HepG2 (cell line): ENCODE measurements at regions not wholly inside any gene's neighbourhood (a gene's known extent, or its start where the extent isn't known, plus 50 kb on each side); places are given as distances from the start of the nearest gene placed in this dataset.

Experiments used
- ATAC-seq: fragments of 200-7000 bp; cut with Tn5 transposase; 3 replicates; pipeline ENCODE4 v1.9.1; 2020; ENCODE audit warnings: mild to moderate bottlenecking, moderate library complexity
- BruUV-seq: library from RNA; stranded (reverse); fragments of 400-500 nt; replicated peaks from 2 replicates; lab custom pipeline; 2021; lab: Mats Ljungman, UMichigan
- CTCF ChIA-PET: fragments of 300-600 bp; formaldehyde crosslinking; extraction: SDS; loops from one replicate; lab custom pipeline; 2021; ENCODE audit warnings: low total read pairs, inconsistent platforms, low intra/inter-chr PET ratio; lab: Yijun Ruan, JAX
- POLR2A ChIA-PET: fragments of 350-600 bp; sonication (Branson Sonifier 250); formaldehyde crosslinking; loops from one replicate; lab custom pipeline; 2020; ENCODE audit warnings: antibody characterized with exemption, inconsistent platforms; lab: Yijun Ruan, JAX
- DNase-seq: peaks from one replicate; pipeline ENCODE4 v3.0.0-alpha.2; 2015; ENCODE audit warnings: low spot score
- FAIRE-seq: peaks from 3 replicates; lab custom pipeline; 2011; peaks lifted over from hg19 to GRCh38; lab: Jason Lieb, UNC
- H2AFZ ChIP-seq: one replicate; pipeline ENCODE4 v1.6.1; 2011; ENCODE audit warnings: low read length, inconsistent platforms
- H3K27ac ChIP-seq: fragments of 300-600 bp; 3 replicates; pipeline ENCODE4 v1.8.0; 2011; ENCODE audit warnings: mixed run types, mild to moderate bottlenecking, mixed read lengths, low read length, inconsistent platforms; ENCODE audit not compliant: insufficient read depth; ENCODE audit errors: extremely low read length
- H3K27me3 ChIP-seq, 2 experiments: fragments of 200-600 bp in 1 of 2; 2 replicates in 1 of 2; 3 replicates in 1 of 2; pipeline versions ENCODE4 v1.6.0 to v1.8.0; 2011; ENCODE audit warnings: low read length in 2 of 2, mild to moderate bottlenecking in 2 of 2, moderate library complexity in 2 of 2, inconsistent platforms in 1 of 2; ENCODE audit not compliant: insufficient read depth in 2 of 2, control insufficient read depth in 1 of 2
- H3K36me3 ChIP-seq, 2 experiments: fragments of 200-600 bp in 1 of 2; replicated peaks in 1 of 2; 2 replicates in 1 of 2; 3 replicates in 1 of 2; pipeline versions ENCODE4 v1.5.1 to v1.8.0; 2011; ENCODE audit warnings: low read length in 2 of 2, inconsistent platforms in 1 of 2; ENCODE audit not compliant: insufficient read depth in 2 of 2, control insufficient read depth in 1 of 2
- H3K4me1 ChIP-seq: 2 replicates; pipeline ENCODE4 v1.5.1; 2012; ENCODE audit warnings: low read length, inconsistent platforms; ENCODE audit not compliant: insufficient read depth
- H3K4me2 ChIP-seq: 2 replicates; pipeline ENCODE4 v1.6.0; 2011; ENCODE audit warnings: low read depth, low read length, inconsistent platforms
- H3K4me3 ChIP-seq, 3 experiments: fragments of 200-600 bp in 1 of 3; sonication (generic), shearing (Covaris generic) in 1 of 3; replicated peaks in 1 of 3; 2 replicates each; pipeline ENCODE4 v1.5.1; 2011 to 2016; ENCODE audit warnings: low read length in 3 of 3, inconsistent platforms in 2 of 3, low read depth in 2 of 3, mild to moderate bottlenecking in 2 of 3, control low read depth in 1 of 3, mixed read lengths in 1 of 3; ENCODE audit not compliant: insufficient read depth in 1 of 3
- H3K79me2 ChIP-seq: one replicate; pipeline ENCODE4 v1.6.1; 2011; ENCODE audit warnings: low read length, inconsistent platforms; ENCODE audit not compliant: insufficient read depth
- H3K9ac ChIP-seq: 2 replicates; pipeline ENCODE4 v1.6.0; 2011; ENCODE audit warnings: mild to moderate bottlenecking, low read depth, low read length, inconsistent platforms; ENCODE audit not compliant: insufficient read depth
- H3K9me3 ChIP-seq: 2 replicates; pipeline ENCODE4 v1.5.1; 2012; ENCODE audit warnings: mild to moderate bottlenecking, low read length
- H4K20me1 ChIP-seq: 2 replicates; pipeline ENCODE4 v1.6.0; 2011; ENCODE audit warnings: inconsistent platforms, mild to moderate bottlenecking, low read length, moderate library complexity; ENCODE audit not compliant: insufficient read depth
- AGO1 ChIP-seq: fragments of 200-400 bp; formaldehyde crosslinking; IDR thresholded peaks from 2 replicates; pipeline ENCODE4 v1.6.1; 2017; ENCODE audit warnings: mild to moderate bottlenecking, low read depth, low read length, moderate library complexity; ENCODE audit not compliant: poor library complexity, severe bottlenecking
- FIP1L1 ChIP-seq: fragments of 200-400 bp; formaldehyde crosslinking; IDR thresholded peaks from 2 replicates; pipeline ENCODE4 v1.6.1; 2018; ENCODE audit warnings: low read depth, mild to moderate bottlenecking, low read length, moderate library complexity, borderline replicate concordance; ENCODE audit not compliant: insufficient read depth
- MBD4 ChIP-seq: IDR thresholded peaks from 2 replicates; pipeline ENCODE4 v1.6.1; 2012; ENCODE audit warnings: low read length, inconsistent platforms, borderline replicate concordance
- PCBP2 ChIP-seq: fragments of 200-400 bp; formaldehyde crosslinking; optimal IDR thresholded peaks from 2 replicates; pipeline ENCODE3; 2018; ENCODE audit warnings: low read length, low read depth; ENCODE audit not compliant: poor library complexity, severe bottlenecking
- PHB2 ChIP-seq: fragments of 450-650 bp; IDR thresholded peaks from 2 replicates; pipeline ENCODE4 v1.6.1; 2018; ENCODE audit not compliant: partially characterized antibody
- RBFOX2 ChIP-seq: fragments of 200-400 bp; formaldehyde crosslinking; IDR thresholded peaks from 2 replicates; pipeline ENCODE4 v1.6.1; 2017; ENCODE audit warnings: low read depth, mild to moderate bottlenecking, low read length
- SAP130 ChIP-seq: IDR thresholded peaks from 2 replicates; pipeline ENCODE4 v1.6.1; 2016; ENCODE audit warnings: low read depth
- SUZ12 ChIP-seq: fragments of 150-350 bp; IDR thresholded peaks from 2 replicates; pipeline ENCODE4 v1.6.1; 2014; ENCODE audit warnings: low read depth, low read length
- U2AF1 ChIP-seq: fragments of 200-400 bp; formaldehyde crosslinking; optimal IDR thresholded peaks from 2 replicates; pipeline ENCODE3; 2017; ENCODE audit warnings: mild to moderate bottlenecking, low read depth, low read length
- ZFAT ChIP-seq: sonication (generic); formaldehyde crosslinking; conservative IDR thresholded peaks from 2 replicates; pipeline ENCODE4 v1.8.1; 2023; ENCODE audit warnings: missing genetic modification reagents, inconsistent platforms
- ZNF232 ChIP-seq: sonication (generic); formaldehyde crosslinking; IDR thresholded peaks from 2 replicates; pipeline ENCODE4 v1.4.0; 2020; ENCODE audit warnings: missing genetic modification reagents, borderline replicate concordance
- ZNF563 ChIP-seq: sonication (generic); formaldehyde crosslinking; IDR thresholded peaks from 2 replicates; pipeline ENCODE4 v1.8.0; 2022; ENCODE audit warnings: mild to moderate bottlenecking, moderate library complexity, missing genetic modification reagents
- ZNF790 ChIP-seq: sonication (generic); formaldehyde crosslinking; IDR thresholded peaks from 2 replicates; pipeline ENCODE4 v1.8.0; 2022; ENCODE audit warnings: missing genetic modification reagents, mild to moderate bottlenecking, borderline replicate concordance
- ZNF878 ChIP-seq: sonication (generic); formaldehyde crosslinking; IDR thresholded peaks from 2 replicates; pipeline ENCODE4 v1.8.1; 2023; ENCODE audit warnings: mild to moderate bottlenecking, missing genetic modification reagents, moderate library complexity
- WGBS: methylation state at CpG from one replicate; pipeline ENCODE4 v1.1.6; 2017; ENCODE audit warnings: low lambda C conversion rate; 5-methylcytosine and 5-hydroxymethylcytosine counted together
- in situ Hi-C: cut with HindIII; loops from 2 replicates; pipeline ENCODE4 v1.10.0; 2017; ENCODE audit warnings: low pct_unique_long_range_greater_than_20kb; ENCODE audit not compliant: extremely low pct_ligation_motif_present
- intact Hi-C: fragments of 100-400 bp; cut with micrococcal nuclease; formaldehyde crosslinking; loops from one replicate; pipeline ENCODE4 v1.10.0; 2022; ENCODE audit not compliant: unreplicated experiment
- TF ChIP-seq, protein P1 (sequence below): sonication (generic); formaldehyde crosslinking; IDR thresholded peaks from 2 replicates; pipeline ENCODE4 v1.8.0; 2022; ENCODE audit warnings: missing genetic modification reagents, low read depth, mild to moderate bottlenecking, borderline replicate concordance
- TF ChIP-seq, protein P2 (sequence below): sonication (generic); formaldehyde crosslinking; IDR thresholded peaks from 2 replicates; pipeline ENCODE4 v1.4.0; 2020; ENCODE audit warnings: missing genetic modification reagents
- TF ChIP-seq, protein P3 (sequence below): sonication (generic); formaldehyde crosslinking; IDR thresholded peaks from 2 replicates; pipeline ENCODE4 v1.8.1; 2023; ENCODE audit warnings: mild to moderate bottlenecking, moderate library complexity, missing genetic modification reagents

DNA sequence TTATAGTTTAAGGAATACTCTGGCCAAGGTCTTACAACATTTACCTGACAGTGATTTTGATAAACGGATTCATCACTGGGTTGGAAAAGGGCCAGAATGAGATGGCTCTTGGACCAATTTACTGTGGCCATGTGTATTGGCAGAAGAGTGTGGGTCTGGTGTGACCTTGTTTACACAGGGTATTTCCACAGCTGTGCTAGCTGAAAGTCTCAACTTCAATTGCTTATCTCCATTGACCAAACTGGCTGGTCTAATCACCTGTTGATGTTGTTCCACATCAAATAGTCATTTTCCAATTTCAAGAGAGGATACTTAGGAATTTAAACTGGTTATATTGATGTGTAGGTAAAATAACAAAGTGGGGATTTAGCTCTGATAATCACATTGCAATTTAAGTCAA, 501.6 kb upstream of the MAP3K7 start:
- H3K9ac ChIP-seq: no peak overlapping the region
- no peak overlapping the region for H2AFZ ChIP-seq
- H3K79me2 ChIP-seq: no peaks in the 10 kb centered on the region
- TF ChIP-seq AGO1: no peak
- TF ChIP-seq SUZ12: no peak
- TF ChIP-seq, protein P1, sequence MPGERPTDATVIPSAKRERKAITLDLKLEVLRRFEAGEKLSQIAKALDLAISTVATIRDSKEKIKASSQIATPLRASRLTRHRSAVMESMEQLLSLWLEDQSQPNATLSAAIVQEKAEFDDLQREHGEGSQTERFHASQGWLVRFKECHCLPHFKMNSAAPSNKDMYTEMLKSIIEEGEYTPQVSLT (CRISPR knock-in tag): no peak
- TF ChIP-seq, protein P2, sequence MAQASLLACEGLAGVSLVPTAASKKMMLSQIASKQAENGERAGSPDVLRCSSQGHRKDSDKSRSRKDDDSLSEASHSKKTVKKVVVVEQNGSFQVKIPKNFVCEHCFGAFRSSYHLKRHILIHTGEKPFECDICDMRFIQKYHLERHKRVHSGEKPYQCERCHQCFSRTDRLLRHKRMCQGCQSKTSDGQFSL (CRISPR knock-in tag): no peak
- no peak for TF ChIP-seq ZNF232
- TF ChIP-seq PHB2: no peak
- TF ChIP-seq, protein P3, sequence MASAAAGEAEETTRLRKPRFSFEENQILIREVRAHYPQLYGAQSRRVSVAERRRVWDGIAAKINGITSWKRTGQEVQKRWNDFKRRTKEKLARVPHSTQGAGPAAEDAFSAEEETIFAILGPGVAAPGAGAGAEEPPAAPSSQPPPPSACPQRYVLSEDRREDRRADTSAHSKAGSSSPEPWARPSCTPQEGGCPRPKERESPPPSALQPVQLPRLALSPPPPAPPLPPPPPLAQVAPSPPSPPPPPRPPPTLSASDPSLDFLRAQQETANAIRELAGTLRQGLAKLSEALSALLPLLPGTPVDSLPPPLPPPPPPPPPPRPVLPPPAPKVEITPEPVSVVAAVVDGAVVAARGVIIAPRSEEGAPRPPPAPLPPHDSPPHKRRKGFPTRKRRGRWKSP: no peak
- TF ChIP-seq SAP130 (CRISPR knock-in tag): no peak
- TF ChIP-seq MBD4: no peak
- no peak for TF ChIP-seq ZNF878 (CRISPR knock-in tag)
- no peak for TF ChIP-seq ZNF563 (CRISPR knock-in tag)
- TF ChIP-seq PCBP2: no peak
- TF ChIP-seq FIP1L1: no peak
- TF ChIP-seq RBFOX2: no peak
- TF ChIP-seq U2AF1: no peak
- TF ChIP-seq ZNF790 (CRISPR knock-in tag): no peak
- TF ChIP-seq ZFAT (CRISPR knock-in tag): no peak
- no peaks in the 10 kb centered on the region for H3K9me3 ChIP-seq
- H3K4me1 ChIP-seq: no peaks in the 10 kb centered on the region
- H3K4me2 ChIP-seq: no peak overlapping the region
- CTCF ChIA-PET: no interaction called here
- DNase-seq (no peak), ATAC-seq (no peak), FAIRE-seq (no peak)
- intact Hi-C loops: no loop called here
- in situ Hi-C loops: loop anchor here (25.0 kb wide), 1 partner anchor 1549 kb away; no protein-coding TSS in a partner anchor
- no peaks in the 10 kb centered on the region for H4K20me1 ChIP-seq
- POLR2A ChIA-PET: no interaction called here
- WGBS: 0% methylated on average over 1 of the region's 1 CpG
- H3K27me3 ChIP-seq: no peaks in the 10 kb centered on the region; a peak in 1 of 5 replicates
- no peak overlapping the region for H3K4me3 ChIP-seq
- no peaks in the 10 kb centered on the region for H3K36me3 ChIP-seq
- H3K27ac ChIP-seq: no peak overlapping the region
- no TSS peak for BruUV-seq
